ENCODE measurements at regions not wholly inside any gene's neighbourhood (a gene's known extent, or its start where the extent isn't known, plus 50 kb on each side); places are given as distances from the start of the nearest gene placed in this dataset.
"Not testable (repeated sequence)": the region's sequence is repeated elsewhere in the genome, so short reads cannot be mapped to it uniquely, and the experiment has no call there.

GRCh38 chr20:22690000-22690399 lies 105.6 kb upstream of the FOXA2 start:
- peaks cover 1% of the 10 kb centered on the region for H3K9me3 Mint-ChIP-seq (ENCODE audit: unreplicated experiment)
- H3K4me3 Mint-ChIP-seq (ENCODE audit: unreplicated experiment), result no peak overlapping the region
- no peaks in the 10 kb centered on the region for H3K4me1 Mint-ChIP-seq (ENCODE audit: low read depth, unreplicated experiment)
- no peak for DNase-seq
- H3K27ac Mint-ChIP-seq (ENCODE audit: unreplicated experiment), result no peak overlapping the region
- peaks cover 2% of the 10 kb centered on the region for H3K27me3 Mint-ChIP-seq (ENCODE audit: unreplicated experiment)
- no peaks in the 10 kb centered on the region for H3K36me3 Mint-ChIP-seq (ENCODE audit: unreplicated experiment)
- TF ChIP-seq CTCF (IDR thresholded peaks at IDR 0.05; ENCODE audit: partially characterized antibody, unreplicated experiment), result no peak

- H3K27ac Mint-ChIP-seq (ENCODE audit: unreplicated experiment), result no peak overlapping the region
- peaks cover 1% of the 10 kb centered on the region for H3K9me3 Mint-ChIP-seq (ENCODE audit: unreplicated experiment)
- no peak overlapping the region for H3K4me3 Mint-ChIP-seq (ENCODE audit: unreplicated experiment)
- no peaks in the 10 kb centered on the region for H3K4me1 Mint-ChIP-seq (ENCODE audit: low read depth, unreplicated experiment)
- H3K36me3 Mint-ChIP-seq (ENCODE audit: unreplicated experiment), result no peaks in the 10 kb centered on the region
- DNase-seq, result no peak
- peaks cover 2% of the 10 kb centered on the region for H3K27me3 Mint-ChIP-seq (ENCODE audit: unreplicated experiment)
- TF ChIP-seq CTCF (IDR thresholded peaks at IDR 0.05; ENCODE audit: partially characterized antibody, unreplicated experiment), result no peak
Measured at GRCh38 chr20:22690616-22691179, 106.3 kb upstream of the FOXA2 start.

GRCh38 chr20:22691369-22692118 lies 107.2 kb upstream of the FOXA2 start:
- peak; percentile 89 for TF ChIP-seq CTCF (IDR thresholded peaks at IDR 0.05; ENCODE audit: partially characterized antibody, unreplicated experiment)
- peaks cover 1% of the 10 kb centered on the region for H3K9me3 Mint-ChIP-seq (ENCODE audit: unreplicated experiment)
- H3K27ac Mint-ChIP-seq (ENCODE audit: unreplicated experiment), result no peak overlapping the region
- DNase-seq, result peak; percentile 83
- H3K4me1 Mint-ChIP-seq (ENCODE audit: low read depth, unreplicated experiment), result no peaks in the 10 kb centered on the region
- no peak overlapping the region for H3K4me3 Mint-ChIP-seq (ENCODE audit: unreplicated experiment)
- H3K36me3 Mint-ChIP-seq (ENCODE audit: unreplicated experiment), result no peaks in the 10 kb centered on the region
- no peaks in the 10 kb centered on the region for H3K27me3 Mint-ChIP-seq (ENCODE audit: unreplicated experiment)

- Mint-ChIP-seq H3K4me3 (ENCODE audit: unreplicated experiment) (no peak overlapping the region), H3K9me3 (ENCODE audit: unreplicated experiment) (peaks cover 1% of the 10 kb centered on the region), H3K27me3 (ENCODE audit: unreplicated experiment) (no peaks in the 10 kb centered on the region), H3K27ac (ENCODE audit: unreplicated experiment) (no peak overlapping the region), H3K36me3 (ENCODE audit: unreplicated experiment) (no peaks in the 10 kb centered on the region), H3K4me1 (ENCODE audit: low read depth, unreplicated experiment) (no peaks in the 10 kb centered on the region)
- DNase-seq, result no peak
- no peak for TF ChIP-seq CTCF (IDR thresholded peaks at IDR 0.05; ENCODE audit: partially characterized antibody, unreplicated experiment)
Measured at GRCh38 chr20:22692119-22692475, 107.7 kb upstream of the FOXA2 start.

GRCh38 chr20:22692620-22693019 lies 108.2 kb upstream of the FOXA2 start:
- not testable (repeated sequence) for H3K9me3 Mint-ChIP-seq (ENCODE audit: unreplicated experiment); H3K27me3 Mint-ChIP-seq (ENCODE audit: unreplicated experiment); H3K27ac Mint-ChIP-seq (ENCODE audit: unreplicated experiment); H3K36me3 Mint-ChIP-seq (ENCODE audit: unreplicated experiment); H3K4me1 Mint-ChIP-seq (ENCODE audit: low read depth, unreplicated experiment); H3K4me3 Mint-ChIP-seq (ENCODE audit: unreplicated experiment); DNase-seq

Measured in glutamatergic neuron (in vitro differentiated cells).